Stomach (tissue), 8 donors: ENCODE measurements at regions not wholly inside any gene's neighbourhood (a gene's known extent, or its start where the extent isn't known, plus 50 kb on each side); places are given as distances from the start of the nearest gene placed in this dataset.

Source experiments
- DNase-seq, 2 donors: peaks; one replicate each; pipeline versions ENCODE4 v3.0.0 to v3.0.0-alpha.2; 2013 to 2019
- H3K27ac ChIP-seq, 5 donors: fragments of 200-600 bp in 4 of 5; sonication (generic) in 4 of 5; one replicate each; pipeline ENCODE4 v1.5.1; 2013 to 2019; ENCODE audit warnings: mild to moderate bottlenecking in 1 of 5, moderate library complexity in 1 of 5
- H3K27me3 ChIP-seq, 3 donors: fragments of 200-600 bp; sonication (generic); one replicate each; pipeline ENCODE4 v1.5.1; 2017 to 2019; ENCODE audit warnings: mixed run types in 1 of 3
- H3K36me3 ChIP-seq, 4 donors: fragments of 200-600 bp; sonication (generic); 1 replicate in 3 of 4; 2 replicates in 1 of 4; pipeline ENCODE4 v1.5.1; 2016 to 2019
- H3K4me1 ChIP-seq, 4 donors: fragments of 200-600 bp; sonication (generic); one replicate each; pipeline ENCODE4 v1.5.1; 2016 to 2019
- H3K4me3 ChIP-seq, 4 donors: fragments of 200-600 bp; sonication (generic) in 3 of 4; one replicate each; pipeline ENCODE4 v1.5.1; 2016 to 2019; ENCODE audit warnings: mild to moderate bottlenecking in 1 of 4
- H3K9me3 ChIP-seq, 4 donors: fragments of 200-600 bp; sonication (generic); one replicate each; pipeline ENCODE4 v1.5.1; 2016 to 2019
- EP300 ChIP-seq: sonication (generic); formaldehyde crosslinking; IDR thresholded peaks from one replicate; pipeline ENCODE4 v1.6.1; 2017; ENCODE audit warnings: antibody characterized with exemption
- POLR2A ChIP-seq, 4 donors: fragments of 450-650 bp; IDR thresholded peaks; one replicate each; pipeline ENCODE4 v1.6.1; 2016; ENCODE audit warnings: antibody characterized with exemption in 4 of 4, control low read depth in 2 of 4, mild to moderate bottlenecking in 1 of 4, moderate library complexity in 1 of 4
- POLR2AphosphoS5 ChIP-seq, 3 donors: sonication (generic); formaldehyde crosslinking; IDR thresholded peaks; one replicate each; pipeline ENCODE4 v1.6.1; 2016; ENCODE audit warnings: antibody characterized with exemption in 3 of 3
- WGBS, 5 donors: extraction: QIAGEN DNeasy Blood & Tissue Kit in 3 of 5; methylation state at CpG; one replicate each; pipeline versions ENCODE4 v1.1.5 to v1.1.7; 2013 to 2018; 5-methylcytosine and 5-hydroxymethylcytosine counted together
- intact Hi-C: fragments of 100-400 bp; cut with DNase I; formaldehyde crosslinking; loops from one replicate; pipeline ENCODE4 v1.15.1; 2023; ENCODE audit warnings: low total_unique reads
- TF ChIP-seq, protein P1 (sequence below), 7 experiments: fragments of 450-650 bp in 4 of 7; fragments of 200-600 bp in 3 of 7; sonication (generic) in 3 of 7; IDR thresholded peaks; one replicate each; pipeline ENCODE4 v1.5.1; 2016 to 2019; ENCODE audit warnings: antibody characterized with exemption in 7 of 7, control low read depth in 2 of 7, mild to moderate bottlenecking in 1 of 7
- donor health status: healthy with polysubstance abuse.
- donor health status: Bipolar disorder and iron deficiency.
- donor health status: healthy.

DNA sequence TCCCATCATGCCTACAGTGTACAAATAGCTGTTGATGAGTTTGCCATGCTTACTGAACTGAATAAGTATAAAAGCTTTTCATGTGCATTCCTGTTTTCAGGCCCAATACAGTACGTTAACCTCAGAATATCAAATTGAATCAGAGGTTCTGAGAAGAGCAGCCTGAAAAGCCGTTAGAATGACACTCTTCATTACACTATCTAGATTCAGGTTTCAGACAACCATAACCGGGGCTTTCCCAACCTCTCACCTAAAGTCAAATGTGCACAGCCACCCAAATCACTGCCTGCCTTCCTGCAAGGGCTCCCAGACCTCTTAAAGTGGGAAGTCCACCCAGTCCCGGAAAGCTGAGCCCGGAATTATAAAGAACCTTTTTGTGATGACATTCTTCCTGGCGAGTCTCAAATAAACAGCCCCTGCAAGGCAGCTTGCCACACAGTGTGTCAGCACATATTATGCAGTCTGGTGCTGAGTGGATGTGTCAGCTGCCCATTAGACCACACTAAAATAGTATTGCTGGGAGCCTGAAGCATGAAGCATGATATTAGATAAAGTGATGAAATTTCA, 245.8 kb downstream of the TLE4 start:
- no peak for TF ChIP-seq POLR2AphosphoS5 (IDR thresholded peaks at IDR 0.05)
- TF ChIP-seq EP300: no peak
- TF ChIP-seq POLR2A (IDR thresholded peaks at IDR 0.05): no peak
- TF ChIP-seq, protein P1, sequence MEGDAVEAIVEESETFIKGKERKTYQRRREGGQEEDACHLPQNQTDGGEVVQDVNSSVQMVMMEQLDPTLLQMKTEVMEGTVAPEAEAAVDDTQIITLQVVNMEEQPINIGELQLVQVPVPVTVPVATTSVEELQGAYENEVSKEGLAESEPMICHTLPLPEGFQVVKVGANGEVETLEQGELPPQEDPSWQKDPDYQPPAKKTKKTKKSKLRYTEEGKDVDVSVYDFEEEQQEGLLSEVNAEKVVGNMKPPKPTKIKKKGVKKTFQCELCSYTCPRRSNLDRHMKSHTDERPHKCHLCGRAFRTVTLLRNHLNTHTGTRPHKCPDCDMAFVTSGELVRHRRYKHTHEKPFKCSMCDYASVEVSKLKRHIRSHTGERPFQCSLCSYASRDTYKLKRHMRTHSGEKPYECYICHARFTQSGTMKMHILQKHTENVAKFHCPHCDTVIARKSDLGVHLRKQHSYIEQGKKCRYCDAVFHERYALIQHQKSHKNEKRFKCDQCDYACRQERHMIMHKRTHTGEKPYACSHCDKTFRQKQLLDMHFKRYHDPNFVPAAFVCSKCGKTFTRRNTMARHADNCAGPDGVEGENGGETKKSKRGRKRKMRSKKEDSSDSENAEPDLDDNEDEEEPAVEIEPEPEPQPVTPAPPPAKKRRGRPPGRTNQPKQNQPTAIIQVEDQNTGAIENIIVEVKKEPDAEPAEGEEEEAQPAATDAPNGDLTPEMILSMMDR (IDR thresholded peaks at IDR 0.05): no peak
- H3K36me3 ChIP-seq: no peaks in the 10 kb centered on the region
- no peak overlapping the region for H3K4me3 ChIP-seq
- 46 to 61% (median 54%) methylated on average over 6 of the region's 6 CpGs for WGBS, 5 donors
- H3K27ac ChIP-seq: no peak overlapping the region
- DNase-seq: no peak
- no peaks in the 10 kb centered on the region for H3K9me3 ChIP-seq
- intact Hi-C loops: no loop called here
- H3K4me1 ChIP-seq: peaks cover 0 to under 1% (median 0%) of the 10 kb centered on the region in 4 donors
- no peaks in the 10 kb centered on the region for H3K27me3 ChIP-seq

DNA sequence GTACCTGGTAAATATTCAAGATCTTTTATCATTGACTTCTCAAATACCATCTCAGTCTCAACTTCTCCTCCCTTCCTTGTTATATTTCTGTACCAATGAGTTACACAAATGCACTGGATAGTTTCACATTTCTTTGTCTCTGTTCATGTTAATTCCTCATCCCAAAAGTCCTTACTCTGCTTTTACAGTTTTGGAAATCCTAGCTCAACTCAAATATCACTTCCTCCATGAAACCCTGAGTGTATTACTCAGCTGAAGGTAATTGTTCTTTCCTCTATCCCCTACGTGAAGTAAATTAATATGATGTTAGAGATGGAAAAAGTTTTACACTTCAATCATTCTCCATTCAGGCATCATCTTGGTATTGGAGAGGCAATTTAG, 241.5 kb downstream of the TLE4 start:
- Histone ChIP-seq H3K27ac (no peak overlapping the region), H3K27me3 (no peaks in the 10 kb centered on the region), H3K36me3 (no peaks in the 10 kb centered on the region), H3K4me1 (peaks cover 0 to 24% (median 2%) of the 10 kb centered on the region in 4 donors), H3K9me3 (no peaks in the 10 kb centered on the region), H3K4me3 (no peak overlapping the region)
- no peak for TF ChIP-seq EP300
- TF ChIP-seq POLR2AphosphoS5 (IDR thresholded peaks at IDR 0.05): no peak
- TF ChIP-seq, protein P1 (IDR thresholded peaks at IDR 0.05): no peak
- TF ChIP-seq POLR2A (IDR thresholded peaks at IDR 0.05): no peak
- DNase-seq: no peak
- intact Hi-C loops: no loop called here
- 55 to 71% (median 69%) methylated on average over 1 of the region's 1 CpG for WGBS, 5 donors

DNA sequence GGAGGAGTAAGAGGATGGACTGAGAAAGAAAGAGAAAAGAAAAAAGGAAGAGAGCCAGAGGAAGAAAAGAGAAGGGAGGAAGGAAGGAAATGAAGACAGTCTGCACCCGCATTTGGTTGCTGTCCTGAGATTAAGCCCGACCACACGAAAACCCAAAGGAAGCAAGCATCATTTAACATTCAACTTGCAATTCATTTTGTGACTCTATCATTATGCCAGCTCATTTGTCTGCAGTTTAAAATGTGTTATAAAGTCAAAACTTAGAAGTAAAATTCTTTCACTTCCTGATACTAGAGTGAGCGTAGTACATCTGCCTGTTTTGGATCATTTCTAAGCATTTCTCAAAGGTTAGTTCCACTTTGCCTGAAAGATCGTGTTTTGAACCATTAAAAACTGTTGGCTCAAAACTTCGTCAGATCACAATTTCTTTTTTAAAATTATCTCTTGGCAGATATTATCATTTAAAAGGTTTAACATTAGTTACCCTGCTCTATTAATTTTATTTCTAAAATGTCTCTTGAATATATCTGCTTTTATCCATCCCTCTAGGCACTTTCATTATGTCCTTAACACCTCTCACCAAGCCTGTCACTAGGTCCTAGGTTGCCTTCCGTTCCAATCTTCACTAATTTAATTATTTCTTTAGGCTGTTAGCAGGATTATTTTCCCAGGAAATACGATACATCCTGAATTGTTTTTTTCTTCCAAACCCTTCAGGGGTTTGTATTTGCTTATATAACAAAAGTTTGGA, 240.9 kb downstream of the TLE4 start:
- TF ChIP-seq, protein P1 (IDR thresholded peaks at IDR 0.05): no peak
- no peak for TF ChIP-seq POLR2A (IDR thresholded peaks at IDR 0.05)
- no peak for TF ChIP-seq POLR2AphosphoS5 (IDR thresholded peaks at IDR 0.05)
- TF ChIP-seq EP300: no peak
- no peaks in the 10 kb centered on the region for H3K9me3 ChIP-seq
- intact Hi-C loops: no loop called here
- peak in 1 of 2 donors; percentile 10 for DNase-seq
- H3K36me3 ChIP-seq: no peaks in the 10 kb centered on the region
- H3K27me3 ChIP-seq: no peaks in the 10 kb centered on the region
- peaks cover 0 to 24% (median 2%) of the 10 kb centered on the region in 4 donors for H3K4me1 ChIP-seq
- no peak overlapping the region for H3K27ac ChIP-seq
- WGBS, 5 donors: 56 to 66% (median 59%) methylated on average over 8 of the region's 8 CpGs
- H3K4me3 ChIP-seq: no peak overlapping the region

DNA sequence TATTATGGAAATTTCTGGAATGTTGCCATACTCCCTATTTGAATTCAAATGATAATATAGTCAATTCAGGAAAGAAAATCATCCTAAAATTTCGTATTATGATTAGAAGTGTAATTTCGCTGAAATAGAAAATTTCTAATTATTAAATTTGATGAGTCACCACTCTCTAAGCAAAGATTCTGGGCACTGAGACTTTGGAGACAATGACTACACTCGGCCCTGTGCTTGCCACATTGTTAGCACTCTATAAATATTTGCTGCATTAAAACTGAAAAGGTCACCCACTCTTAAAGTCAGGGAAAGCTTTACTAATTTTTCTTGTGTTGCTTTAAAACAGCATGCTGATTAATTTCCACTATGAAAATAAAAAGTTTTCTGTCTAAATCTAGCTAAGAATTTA, 240.3 kb downstream of the TLE4 start:
- H3K4me3 ChIP-seq: no peak overlapping the region
- WGBS, 5 donors: 57 to 72% (median 61%) methylated on average over 3 of the region's 3 CpGs
- H3K4me1 ChIP-seq: peaks cover 0 to 24% (median 2%) of the 10 kb centered on the region in 4 donors
- intact Hi-C loops: no loop called here
- TF ChIP-seq POLR2AphosphoS5 (IDR thresholded peaks at IDR 0.05): no peak
- TF ChIP-seq POLR2A (IDR thresholded peaks at IDR 0.05): no peak
- no peak for TF ChIP-seq EP300
- TF ChIP-seq, protein P1 (IDR thresholded peaks at IDR 0.05): no peak
- no peaks in the 10 kb centered on the region for H3K27me3 ChIP-seq
- no peaks in the 10 kb centered on the region for H3K36me3 ChIP-seq
- DNase-seq: no peak
- H3K27ac ChIP-seq: no peak overlapping the region
- no peaks in the 10 kb centered on the region for H3K9me3 ChIP-seq
